ENCODE measurements at regions not wholly inside any gene's neighbourhood (a gene's known extent, or its start where the extent isn't known, plus 50 kb on each side); places are given as distances from the start of the nearest gene placed in this dataset.

GRCh38 chr4:27759611-27760575 is 899.3 kb downstream of the STIM2 start:
- no peak for TF ChIP-seq SUZ12 (IDR thresholded peaks at IDR 0.05; ENCODE audit: extremely low read depth, insufficient read depth, insufficient read length)
- TF ChIP-seq YY1 (IDR thresholded peaks at IDR 0.05; ENCODE audit: insufficient read depth, insufficient read length), result no peak
- no peak for TF ChIP-seq ZNF274 (IDR thresholded peaks at IDR 0.05; ENCODE audit: low read depth, low read length)
- Histone ChIP-seq H3K4me3 (ENCODE audit: insufficient read length, low read depth) (no peak overlapping the region), H3K4me1 (ENCODE audit: insufficient read depth, insufficient read length) (no peaks in the 10 kb centered on the region), H3K9me3 (ENCODE audit: insufficient read depth, low read length) (no peaks in the 10 kb centered on the region), H3K9ac (ENCODE audit: insufficient read length, low read depth) (no peak overlapping the region), H3K27me3 (ENCODE audit: insufficient read depth, insufficient read length) (no peaks in the 10 kb centered on the region), H3K36me3 (ENCODE audit: insufficient read depth, insufficient read length, low read length) (no peaks in the 10 kb centered on the region)
- DNase-seq (ENCODE audit: low read depth, low spot score), result no peak

- TF ChIP-seq YY1 (IDR thresholded peaks at IDR 0.05; ENCODE audit: insufficient read depth, insufficient read length) (no peak), ZNF274 (IDR thresholded peaks at IDR 0.05; ENCODE audit: low read depth, low read length) (no peak), SUZ12 (IDR thresholded peaks at IDR 0.05; ENCODE audit: extremely low read depth, insufficient read depth, insufficient read length) (no peak)
- no peaks in the 10 kb centered on the region for H3K9me3 ChIP-seq (ENCODE audit: insufficient read depth, low read length)
- H3K27me3 ChIP-seq (ENCODE audit: insufficient read depth, insufficient read length), result no peaks in the 10 kb centered on the region
- H3K4me1 ChIP-seq (ENCODE audit: insufficient read depth, insufficient read length), result no peaks in the 10 kb centered on the region
- H3K4me3 ChIP-seq (ENCODE audit: insufficient read length, low read depth), result no peak overlapping the region
- no peak for DNase-seq (ENCODE audit: low read depth, low spot score)
- H3K36me3 ChIP-seq (ENCODE audit: insufficient read depth, insufficient read length, low read length), result no peaks in the 10 kb centered on the region
- no peak overlapping the region for H3K9ac ChIP-seq (ENCODE audit: insufficient read length, low read depth)
Observed at GRCh38 chr4:27763830-27764525, 903.3 kb downstream of the STIM2 start.

- Histone ChIP-seq H3K9me3 (ENCODE audit: insufficient read depth, low read length) (no peaks in the 10 kb centered on the region), H3K4me1 (ENCODE audit: insufficient read depth, insufficient read length) (no peaks in the 10 kb centered on the region), H3K27me3 (ENCODE audit: insufficient read depth, insufficient read length) (no peaks in the 10 kb centered on the region), H3K36me3 (ENCODE audit: insufficient read depth, insufficient read length, low read length) (no peaks in the 10 kb centered on the region), H3K4me3 (ENCODE audit: insufficient read length, low read depth) (no peak overlapping the region), H3K9ac (ENCODE audit: insufficient read length, low read depth) (no peak overlapping the region)
- no peak for TF ChIP-seq ZNF274 (IDR thresholded peaks at IDR 0.05; ENCODE audit: low read depth, low read length)
- no peak for TF ChIP-seq SUZ12 (IDR thresholded peaks at IDR 0.05; ENCODE audit: extremely low read depth, insufficient read depth, insufficient read length)
- no peak for TF ChIP-seq YY1 (IDR thresholded peaks at IDR 0.05; ENCODE audit: insufficient read depth, insufficient read length)
- no peak for DNase-seq (ENCODE audit: low read depth, low spot score)
Observed at GRCh38 chr4:27764526-27764837, 903.8 kb downstream of the STIM2 start.

GRCh38 chr4:27770895-27771294 is 910.3 kb downstream of the STIM2 start:
- Histone ChIP-seq H3K4me3 (ENCODE audit: insufficient read length, low read depth) (no peak overlapping the region), H3K27me3 (ENCODE audit: insufficient read depth, insufficient read length) (no peaks in the 10 kb centered on the region), H3K36me3 (ENCODE audit: insufficient read depth, insufficient read length, low read length) (no peaks in the 10 kb centered on the region), H3K4me1 (ENCODE audit: insufficient read depth, insufficient read length) (no peaks in the 10 kb centered on the region), H3K9me3 (ENCODE audit: insufficient read depth, low read length) (no peaks in the 10 kb centered on the region), H3K9ac (ENCODE audit: insufficient read length, low read depth) (no peak overlapping the region)
- no peak for DNase-seq (ENCODE audit: low read depth, low spot score)
- TF ChIP-seq ZNF274 (IDR thresholded peaks at IDR 0.05; ENCODE audit: low read depth, low read length) (no peak), YY1 (IDR thresholded peaks at IDR 0.05; ENCODE audit: insufficient read depth, insufficient read length) (no peak), SUZ12 (IDR thresholded peaks at IDR 0.05; ENCODE audit: extremely low read depth, insufficient read depth, insufficient read length) (no peak)

GRCh38 chr4:27775156-27775555 is 914.5 kb downstream of the STIM2 start:
- DNase-seq (ENCODE audit: low read depth, low spot score), result no peak
- no peak for TF ChIP-seq SUZ12 (IDR thresholded peaks at IDR 0.05; ENCODE audit: extremely low read depth, insufficient read depth, insufficient read length)
- TF ChIP-seq YY1 (IDR thresholded peaks at IDR 0.05; ENCODE audit: insufficient read depth, insufficient read length), result no peak
- no peaks in the 10 kb centered on the region for H3K36me3 ChIP-seq (ENCODE audit: insufficient read depth, insufficient read length, low read length)
- H3K4me3 ChIP-seq (ENCODE audit: insufficient read length, low read depth), result no peak overlapping the region
- no peaks in the 10 kb centered on the region for H3K9me3 ChIP-seq (ENCODE audit: insufficient read depth, low read length)
- H3K4me1 ChIP-seq (ENCODE audit: insufficient read depth, insufficient read length), result no peaks in the 10 kb centered on the region
- H3K27me3 ChIP-seq (ENCODE audit: insufficient read depth, insufficient read length), result no peaks in the 10 kb centered on the region
- no peak overlapping the region for H3K9ac ChIP-seq (ENCODE audit: insufficient read length, low read depth)

- Histone ChIP-seq H3K4me3 (ENCODE audit: insufficient read length, low read depth) (no peak overlapping the region), H3K27me3 (ENCODE audit: insufficient read depth, insufficient read length) (no peaks in the 10 kb centered on the region), H3K36me3 (ENCODE audit: insufficient read depth, insufficient read length, low read length) (no peaks in the 10 kb centered on the region), H3K9me3 (ENCODE audit: insufficient read depth, low read length) (no peaks in the 10 kb centered on the region), H3K4me1 (ENCODE audit: insufficient read depth, insufficient read length) (no peaks in the 10 kb centered on the region), H3K9ac (ENCODE audit: insufficient read length, low read depth) (no peak overlapping the region)
- peak; percentile 6 for DNase-seq (ENCODE audit: low read depth, low spot score)
- TF ChIP-seq YY1 (IDR thresholded peaks at IDR 0.05; ENCODE audit: insufficient read depth, insufficient read length), result no peak
- no peak for TF ChIP-seq ZNF274 (IDR thresholded peaks at IDR 0.05; ENCODE audit: low read depth, low read length)
- no peak for TF ChIP-seq SUZ12 (IDR thresholded peaks at IDR 0.05; ENCODE audit: extremely low read depth, insufficient read depth, insufficient read length)
Observed at GRCh38 chr4:27779827-27780226, 919.2 kb downstream of the STIM2 start.

- no peak for TF ChIP-seq SUZ12 (IDR thresholded peaks at IDR 0.05; ENCODE audit: extremely low read depth, insufficient read depth, insufficient read length)
- TF ChIP-seq ZNF274 (IDR thresholded peaks at IDR 0.05; ENCODE audit: low read depth, low read length), result no peak
- no peak for TF ChIP-seq YY1 (IDR thresholded peaks at IDR 0.05; ENCODE audit: insufficient read depth, insufficient read length)
- DNase-seq (ENCODE audit: low read depth, low spot score), result no peak
- no peak overlapping the region for H3K9ac ChIP-seq (ENCODE audit: insufficient read length, low read depth)
- no peaks in the 10 kb centered on the region for H3K27me3 ChIP-seq (ENCODE audit: insufficient read depth, insufficient read length)
- H3K9me3 ChIP-seq (ENCODE audit: insufficient read depth, low read length), result no peaks in the 10 kb centered on the region
- no peaks in the 10 kb centered on the region for H3K4me1 ChIP-seq (ENCODE audit: insufficient read depth, insufficient read length)
- H3K4me3 ChIP-seq (ENCODE audit: insufficient read length, low read depth), result no peak overlapping the region
- no peaks in the 10 kb centered on the region for H3K36me3 ChIP-seq (ENCODE audit: insufficient read depth, insufficient read length, low read length)
Observed at GRCh38 chr4:27787195-27787594, 926.6 kb downstream of the STIM2 start.

Measured in NT2/D1 (cell line).